Mucosa of descending colon (tissue), 3 donors: ENCODE measurements at regions not wholly inside any gene's neighbourhood (a gene's known extent, or its start where the extent isn't known, plus 50 kb on each side); places are given as distances from the start of the nearest gene placed in this dataset.
A peak's percentile ranks its signal among the peaks of the same experiment; 100 is the strongest.

Experiments
- ATAC-seq: fragments of 200-7000 bp; cut with Tn5 transposase; one replicate; pipeline ENCODE4 v1.9.1; 2020; ENCODE audit warnings: mild to moderate bottlenecking, moderate library complexity
- DNase-seq, 3 donors: peaks; one replicate each; pipeline ENCODE4 v3.0.0-alpha.2; 2020
- H3K36me3 ChIP-seq: fragments of 200-600 bp; one replicate; pipeline ENCODE4 v1.8.0; 2021; ENCODE audit warnings: low read depth, mild to moderate bottlenecking
- H3K4me1 ChIP-seq: fragments of 200-600 bp; one replicate; pipeline ENCODE4 v1.8.0; 2021; ENCODE audit warnings: low read depth, mild to moderate bottlenecking
- H3K4me3 ChIP-seq: fragments of 200-600 bp; one replicate; pipeline ENCODE4 v1.8.0; 2021; ENCODE audit warnings: mild to moderate bottlenecking
- H3K9me3 ChIP-seq: fragments of 200-600 bp; one replicate; pipeline ENCODE4 v1.8.0; 2021; ENCODE audit warnings: mild to moderate bottlenecking
- intact Hi-C, 2 donors: fragments of 100-400 bp; cut with DNase I in 1 of 2; cut with micrococcal nuclease in 1 of 2; formaldehyde crosslinking; loops; one replicate each; pipeline versions ENCODE4 v1.11.0 to v1.11.1; 2022; cut with DNase I, micrococcal nuclease
- TF ChIP-seq, protein P1 (sequence below): fragments of 200-600 bp; IDR thresholded peaks from one replicate; pipeline ENCODE4 v1.8.0; 2022; ENCODE audit warnings: antibody characterized with exemption, mild to moderate bottlenecking
- donor health status: DM: no; HTN: no; CAD: no; lungs with moderate emphysema.
- donor health status: DM: no; HTN: no; CAD: no.
- donor health status: DM: no; HTN: yes; CAD: no.

GRCh38 chr3:75332794-75333193 lies 331.3 kb upstream of the FRG2C start:
- no peak for ATAC-seq

DNA sequence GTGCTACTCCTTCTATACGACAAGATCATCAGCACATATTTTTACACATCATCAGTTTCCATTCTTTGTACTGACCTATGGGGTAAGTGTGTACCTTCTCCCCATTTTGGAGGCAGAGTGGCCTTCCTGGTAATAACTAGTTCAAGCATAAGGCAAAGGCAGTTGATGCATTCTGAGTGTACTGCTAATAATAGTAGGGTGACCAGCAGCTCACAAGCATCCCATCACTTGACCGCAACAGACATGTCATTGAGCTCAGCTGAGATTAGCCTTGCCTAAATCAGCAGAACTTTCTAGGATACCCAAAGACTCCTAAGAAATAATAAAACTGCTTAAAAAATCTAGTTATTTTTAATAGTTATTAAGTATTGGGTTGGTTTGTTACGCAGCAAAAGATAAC lies 329.8 kb upstream of the FRG2C start:
- no peak overlapping the region for H3K4me3 ChIP-seq
- TF ChIP-seq, protein P1, sequence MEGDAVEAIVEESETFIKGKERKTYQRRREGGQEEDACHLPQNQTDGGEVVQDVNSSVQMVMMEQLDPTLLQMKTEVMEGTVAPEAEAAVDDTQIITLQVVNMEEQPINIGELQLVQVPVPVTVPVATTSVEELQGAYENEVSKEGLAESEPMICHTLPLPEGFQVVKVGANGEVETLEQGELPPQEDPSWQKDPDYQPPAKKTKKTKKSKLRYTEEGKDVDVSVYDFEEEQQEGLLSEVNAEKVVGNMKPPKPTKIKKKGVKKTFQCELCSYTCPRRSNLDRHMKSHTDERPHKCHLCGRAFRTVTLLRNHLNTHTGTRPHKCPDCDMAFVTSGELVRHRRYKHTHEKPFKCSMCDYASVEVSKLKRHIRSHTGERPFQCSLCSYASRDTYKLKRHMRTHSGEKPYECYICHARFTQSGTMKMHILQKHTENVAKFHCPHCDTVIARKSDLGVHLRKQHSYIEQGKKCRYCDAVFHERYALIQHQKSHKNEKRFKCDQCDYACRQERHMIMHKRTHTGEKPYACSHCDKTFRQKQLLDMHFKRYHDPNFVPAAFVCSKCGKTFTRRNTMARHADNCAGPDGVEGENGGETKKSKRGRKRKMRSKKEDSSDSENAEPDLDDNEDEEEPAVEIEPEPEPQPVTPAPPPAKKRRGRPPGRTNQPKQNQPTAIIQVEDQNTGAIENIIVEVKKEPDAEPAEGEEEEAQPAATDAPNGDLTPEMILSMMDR, result no peak
- H3K36me3 ChIP-seq, result no peaks in the 10 kb centered on the region
- intact Hi-C loops, result no loop called here
- DNase-seq, result no peak
- ATAC-seq, result no peak
- no peaks in the 10 kb centered on the region for H3K9me3 ChIP-seq
- no peaks in the 10 kb centered on the region for H3K4me1 ChIP-seq

More at GRCh38 chr3:75332794-75333193, 331.3 kb upstream of the FRG2C start:
- intact Hi-C loops, result no loop called here
- H3K9me3 ChIP-seq, result no peaks in the 10 kb centered on the region
- no peak overlapping the region for H3K4me3 ChIP-seq
- DNase-seq, result peak in 1 of 3 donors; percentile 17
- TF ChIP-seq, protein P1, result no peak
- no peaks in the 10 kb centered on the region for H3K36me3 ChIP-seq
- no peaks in the 10 kb centered on the region for H3K4me1 ChIP-seq

- Histone ChIP-seq H3K9me3 (no peaks in the 10 kb centered on the region), H3K4me1 (no peaks in the 10 kb centered on the region), H3K36me3 (no peaks in the 10 kb centered on the region), H3K4me3 (no peak overlapping the region)
- ATAC-seq, result no peak
- no peak for DNase-seq
- TF ChIP-seq, protein P1, result no peak
- intact Hi-C loops, result no loop called here
Measured at GRCh38 chr3:75337226-75337900, 326.8 kb upstream of the FRG2C start.

GRCh38 chr3:75338342-75338741 lies 325.8 kb upstream of the FRG2C start:
- no peak for ATAC-seq
- Histone ChIP-seq H3K4me3 (no peak overlapping the region), H3K36me3 (no peaks in the 10 kb centered on the region), H3K4me1 (no peaks in the 10 kb centered on the region), H3K9me3 (no peaks in the 10 kb centered on the region)
- TF ChIP-seq, protein P1, result no peak
- no peak for DNase-seq
- intact Hi-C loops, result no loop called here

- H3K36me3 ChIP-seq, result no peaks in the 10 kb centered on the region
- DNase-seq, result no peak
- TF ChIP-seq, protein P1, result no peak
- no peak overlapping the region for H3K4me3 ChIP-seq
- no peaks in the 10 kb centered on the region for H3K4me1 ChIP-seq
- intact Hi-C loops, result no loop called here
- H3K9me3 ChIP-seq, result no peaks in the 10 kb centered on the region
- no peak for ATAC-seq
Measured at GRCh38 chr3:75341324-75342067, 322.6 kb upstream of the FRG2C start.
